Brain microvascular endothelial cell (primary cell): ENCODE measurements at regions not wholly inside any gene's neighbourhood (a gene's known extent, or its start where the extent isn't known, plus 50 kb on each side); places are given as distances from the start of the nearest gene placed in this dataset.

ENCODE experiments used
- DNase-seq: peaks from one replicate; pipeline ENCODE4 v3.0.0-alpha.2; 2020
- H3K27ac ChIP-seq: fragments of 250-450 bp; sonication (Bioruptor Pico); 2 replicates; pipeline ENCODE4 v1.5.1; 2020; ENCODE audit warnings: mild to moderate bottlenecking, moderate library complexity
- H3K27me3 ChIP-seq: fragments of 250-450 bp; sonication (Bioruptor Pico); replicated peaks from 2 replicates; pipeline ENCODE4 v1.5.1; 2020; ENCODE audit warnings: mild to moderate bottlenecking
- H3K36me3 ChIP-seq: fragments of 250-450 bp; sonication (Bioruptor Pico); replicated peaks from 2 replicates; pipeline ENCODE4 v1.5.1; 2020; ENCODE audit warnings: mild to moderate bottlenecking
- H3K4me3 ChIP-seq: 2 replicates; pipeline ENCODE4 v1.5.1; 2011; ENCODE audit warnings: low read depth, mild to moderate bottlenecking, control low read depth, low read length, moderate library complexity
- CTCF ChIP-seq: IDR thresholded peaks from 2 replicates; pipeline ENCODE4 v1.5.1; 2011; ENCODE audit warnings: low read depth, mild to moderate bottlenecking, moderate library complexity, low read length, control low read depth, inconsistent platforms; ENCODE audit errors: missing control alignments
- in situ Hi-C: cut with HindIII; loops from 2 replicates; pipeline ENCODE4 v1.10.0; 2017; ENCODE audit warnings: low sequenced_read_pairs, low pct_ligation_motif_present

- no peak for DNase-seq
- no peak overlapping the region for H3K4me3 ChIP-seq
- in situ Hi-C loops = no loop called here
- H3K36me3 ChIP-seq = no peaks in the 10 kb centered on the region
- no peaks in the 10 kb centered on the region for H3K27me3 ChIP-seq
- H3K27ac ChIP-seq = no peak overlapping the region
- no peak for TF ChIP-seq CTCF
Measured at GRCh38 chr9:29514336-29514735, 1941.1 kb upstream of the C9orf72 start.

GRCh38 chr9:29514862-29515261 is 1941.6 kb upstream of the C9orf72 start:
- H3K4me3 ChIP-seq = no peak overlapping the region
- DNase-seq = no peak
- in situ Hi-C loops = no loop called here
- no peaks in the 10 kb centered on the region for H3K36me3 ChIP-seq
- no peak overlapping the region for H3K27ac ChIP-seq
- no peak for TF ChIP-seq CTCF
- no peaks in the 10 kb centered on the region for H3K27me3 ChIP-seq

GRCh38 chr9:29548436-29548835 is 1975.2 kb upstream of the C9orf72 start:
- no peaks in the 10 kb centered on the region for H3K27me3 ChIP-seq
- TF ChIP-seq CTCF = no peak
- no peaks in the 10 kb centered on the region for H3K36me3 ChIP-seq
- H3K4me3 ChIP-seq = no peak overlapping the region
- no peak for DNase-seq
- in situ Hi-C loops = no loop called here
- no peak overlapping the region for H3K27ac ChIP-seq

GRCh38 chr9:29555502-29555901 is 1982.2 kb upstream of the C9orf72 start:
- H3K27ac ChIP-seq = no peak overlapping the region
- H3K4me3 ChIP-seq = no peak overlapping the region
- no peaks in the 10 kb centered on the region for H3K27me3 ChIP-seq
- in situ Hi-C loops = no loop called here
- DNase-seq = no peak
- H3K36me3 ChIP-seq = no peaks in the 10 kb centered on the region
- no peak for TF ChIP-seq CTCF

GRCh38 chr9:29556317-29556716 is 1983.0 kb upstream of the C9orf72 start:
- Histone ChIP-seq H3K27ac (no peak overlapping the region), H3K27me3 (no peaks in the 10 kb centered on the region), H3K4me3 (no peak overlapping the region), H3K36me3 (no peaks in the 10 kb centered on the region)
- in situ Hi-C loops = no loop called here
- no peak for TF ChIP-seq CTCF
- peak; percentile 16 for DNase-seq

GRCh38 chr9:29556746-29557145 is 1983.5 kb upstream of the C9orf72 start:
- Histone ChIP-seq H3K27me3 (no peaks in the 10 kb centered on the region), H3K36me3 (no peaks in the 10 kb centered on the region), H3K4me3 (no peak overlapping the region), H3K27ac (no peak overlapping the region)
- no peak for TF ChIP-seq CTCF
- DNase-seq = no peak
- in situ Hi-C loops = no loop called here
